SU-DHL-6 (cell line): ENCODE measurements at regions not wholly inside any gene's neighbourhood (a gene's known extent, or its start where the extent isn't known, plus 50 kb on each side); places are given as distances from the start of the nearest gene placed in this dataset.
"Not testable (repeated sequence)": the region's sequence is repeated elsewhere in the genome, so short reads cannot be mapped to it uniquely, and the experiment has no call there.

Experiments used
- EZH2phosphoT487 ChIP-seq: fragments of 200-600 bp; sonication (generic), shearing (Covaris generic); conservative IDR thresholded peaks from 2 replicates; pipeline ENCODE4 v1.6.1; 2018; ENCODE audit warnings: mild to moderate bottlenecking, antibody characterized with exemption, low read length, moderate library complexity, mixed read lengths
- TF ChIP-seq, protein P1 (sequence below): fragments of 200-600 bp; sonication (generic); IDR thresholded peaks from one replicate; pipeline ENCODE4 v1.5.1; 2017; ENCODE audit warnings: antibody characterized with exemption, mild to moderate bottlenecking, low read length, moderate library complexity; ENCODE audit not compliant: insufficient read depth, poor library complexity, severe bottlenecking

GRCh38 chr16:18230505-18230904, 106.0 kb downstream of the NPIPA8 start:
- TF ChIP-seq, protein P1, sequence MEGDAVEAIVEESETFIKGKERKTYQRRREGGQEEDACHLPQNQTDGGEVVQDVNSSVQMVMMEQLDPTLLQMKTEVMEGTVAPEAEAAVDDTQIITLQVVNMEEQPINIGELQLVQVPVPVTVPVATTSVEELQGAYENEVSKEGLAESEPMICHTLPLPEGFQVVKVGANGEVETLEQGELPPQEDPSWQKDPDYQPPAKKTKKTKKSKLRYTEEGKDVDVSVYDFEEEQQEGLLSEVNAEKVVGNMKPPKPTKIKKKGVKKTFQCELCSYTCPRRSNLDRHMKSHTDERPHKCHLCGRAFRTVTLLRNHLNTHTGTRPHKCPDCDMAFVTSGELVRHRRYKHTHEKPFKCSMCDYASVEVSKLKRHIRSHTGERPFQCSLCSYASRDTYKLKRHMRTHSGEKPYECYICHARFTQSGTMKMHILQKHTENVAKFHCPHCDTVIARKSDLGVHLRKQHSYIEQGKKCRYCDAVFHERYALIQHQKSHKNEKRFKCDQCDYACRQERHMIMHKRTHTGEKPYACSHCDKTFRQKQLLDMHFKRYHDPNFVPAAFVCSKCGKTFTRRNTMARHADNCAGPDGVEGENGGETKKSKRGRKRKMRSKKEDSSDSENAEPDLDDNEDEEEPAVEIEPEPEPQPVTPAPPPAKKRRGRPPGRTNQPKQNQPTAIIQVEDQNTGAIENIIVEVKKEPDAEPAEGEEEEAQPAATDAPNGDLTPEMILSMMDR: not testable (repeated sequence)
- TF ChIP-seq EZH2phosphoT487: not testable (repeated sequence)
